Activated naive CD4-positive, alpha-beta T cell treated with anti-CD3 and anti-CD28 coated beads for 36 hours (primary cell): ENCODE measurements at regions not wholly inside any gene's neighbourhood (a gene's known extent, or its start where the extent isn't known, plus 50 kb on each side); places are given as distances from the start of the nearest gene placed in this dataset.

Source experiments
- CTCF ChIA-PET: fragments of 350-600 bp; sonication (Branson Sonifier 250); formaldehyde crosslinking; loops from one replicate; lab custom pipeline; 2021; ENCODE audit warnings: antibody characterized with exemption; lab: Charles Lee
- DNase-seq: peaks from one replicate; pipeline ENCODE4 v3.0.0-alpha.2; 2020
- H3K27ac Mint-ChIP-seq: one replicate; pipeline ENCODE4 v1.8.0; 2021; ENCODE audit warnings: mild to moderate bottlenecking, mixed read lengths
- H3K27me3 Mint-ChIP-seq: one replicate; pipeline ENCODE4 v1.8.0; 2021; ENCODE audit warnings: low read depth, mixed read lengths
- H3K36me3 Mint-ChIP-seq: one replicate; pipeline ENCODE4 v1.8.0; 2021; ENCODE audit warnings: low read depth, mixed read lengths
- H3K4me1 Mint-ChIP-seq: one replicate; pipeline ENCODE4 v1.8.0; 2021; ENCODE audit warnings: low read depth, mixed read lengths
- H3K4me3 Mint-ChIP-seq: one replicate; pipeline ENCODE4 v1.8.0; 2021; ENCODE audit warnings: mild to moderate bottlenecking, moderate library complexity, mixed read lengths
- H3K9me3 Mint-ChIP-seq: one replicate; pipeline ENCODE4 v1.8.0; 2021; ENCODE audit warnings: mixed read lengths
- intact Hi-C: fragments of 100-400 bp; cut with micrococcal nuclease; formaldehyde crosslinking; loops from one replicate; pipeline ENCODE4 v1.15.1; 2023

- no peaks in the 10 kb centered on the region for H3K9me3 Mint-ChIP-seq
- no peak overlapping the region for H3K4me3 Mint-ChIP-seq
- H3K27me3 Mint-ChIP-seq, result no peaks in the 10 kb centered on the region
- H3K36me3 Mint-ChIP-seq, result no peaks in the 10 kb centered on the region
- CTCF ChIA-PET, result interaction anchor here (0.8 to 1.9 kb wide), 3 partner anchors 10 to 78 kb away, joined by 3 to 9 read pairs (median 4); no protein-coding TSS in a partner anchor
- intact Hi-C loops, result loop anchor here (1.0 kb wide), 2 partner anchors 8 to 9 kb away; no protein-coding TSS in a partner anchor
- peaks cover 34% of the 10 kb centered on the region for H3K4me1 Mint-ChIP-seq
- DNase-seq, result no peak
- no peak overlapping the region for H3K27ac Mint-ChIP-seq
These were observed 81.3 kb upstream of the BHLHE40 start for GRCh38 chr3:4897765-4898453.

DNA sequence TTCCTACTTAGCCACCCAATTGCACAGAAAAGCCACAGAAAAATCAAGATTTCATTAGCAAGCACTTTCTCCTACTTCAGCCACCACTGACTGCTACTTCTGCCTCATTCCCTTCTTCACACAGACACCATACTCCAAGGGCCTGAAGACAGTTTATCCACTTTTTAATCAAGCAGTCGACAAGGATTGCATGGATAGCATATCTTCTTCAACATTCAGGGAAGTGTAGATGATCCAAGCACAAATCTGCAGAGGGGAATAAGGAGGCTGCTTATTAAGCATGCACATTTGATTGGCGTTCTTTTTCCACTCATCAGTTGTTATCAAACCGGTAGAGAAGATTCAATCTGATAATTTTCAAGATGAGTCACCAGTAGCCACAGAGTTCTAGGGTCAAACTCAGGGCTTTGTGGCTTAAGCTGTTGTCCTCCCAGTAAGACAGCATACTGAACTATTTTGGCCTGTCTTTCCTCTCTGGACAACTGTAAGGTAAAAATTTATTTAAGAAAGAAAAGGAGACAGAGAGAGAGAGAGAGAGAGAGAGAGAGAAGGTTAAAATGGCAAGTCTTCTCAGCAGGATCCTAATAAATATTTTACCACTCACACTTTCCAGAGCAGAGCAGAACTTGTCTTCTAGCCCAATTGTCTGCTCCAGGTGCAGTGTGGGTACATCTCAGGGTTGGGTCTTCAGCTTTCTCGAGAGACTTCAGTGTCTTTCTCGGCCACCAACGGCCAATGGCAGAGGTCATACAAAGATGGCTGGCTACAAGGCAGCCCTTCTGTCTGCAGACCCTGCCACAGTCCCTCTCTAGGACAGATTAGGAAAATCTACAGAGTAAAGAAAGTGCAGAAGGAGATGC is 80.6 kb upstream of the BHLHE40 start:
- no peak overlapping the region for H3K4me3 Mint-ChIP-seq
- H3K9me3 Mint-ChIP-seq, result no peaks in the 10 kb centered on the region
- CTCF ChIA-PET, result interaction anchor here (0.6 to 1.9 kb wide), 4 partner anchors 9 to 78 kb away, joined by 3 to 9 read pairs (median 4); no protein-coding TSS in a partner anchor
- no peak overlapping the region for H3K27ac Mint-ChIP-seq
- H3K36me3 Mint-ChIP-seq, result no peaks in the 10 kb centered on the region
- DNase-seq, result no peak
- no peaks in the 10 kb centered on the region for H3K27me3 Mint-ChIP-seq
- intact Hi-C loops, result loop anchor here (1.0 kb wide), 2 partner anchors 8 to 9 kb away; no protein-coding TSS in a partner anchor
- peaks cover 39% of the 10 kb centered on the region for H3K4me1 Mint-ChIP-seq

- Mint-ChIP-seq H3K9me3 (no peaks in the 10 kb centered on the region), H3K4me1 (peaks cover 48% of the 10 kb centered on the region), H3K27ac (no peak overlapping the region), H3K27me3 (no peaks in the 10 kb centered on the region), H3K36me3 (no peaks in the 10 kb centered on the region), H3K4me3 (no peak overlapping the region)
- intact Hi-C loops, result no loop called here
- CTCF ChIA-PET, result no interaction called here
- DNase-seq, result peak; percentile 17
These were observed 79.5 kb upstream of the BHLHE40 start for GRCh38 chr3:4899710-4900109.

- Mint-ChIP-seq H3K4me3 (no peak overlapping the region), H3K27ac (no peak overlapping the region), H3K36me3 (no peaks in the 10 kb centered on the region), H3K4me1 (peaks cover 54% of the 10 kb centered on the region), H3K27me3 (no peaks in the 10 kb centered on the region), H3K9me3 (no peaks in the 10 kb centered on the region)
- DNase-seq, result no peak
- CTCF ChIA-PET, result interaction anchor here (0.6 to 1.6 kb wide), 4 partner anchors 9 to 188 kb away, joined by 3 to 6 read pairs (median 3); no protein-coding TSS in a partner anchor
- intact Hi-C loops, result no loop called here
These were observed 78.9 kb upstream of the BHLHE40 start for GRCh38 chr3:4900298-4900697.

GRCh38 chr3:4904811-4905695 is 74.2 kb upstream of the BHLHE40 start:
- peaks cover 74% of the 10 kb centered on the region for H3K4me1 Mint-ChIP-seq
- no peak overlapping the region for H3K4me3 Mint-ChIP-seq
- CTCF ChIA-PET, result interaction anchor here (0.6 to 2.1 kb wide), 4 partner anchors 71 to 193 kb away, joined by 4 to 8 read pairs (median 5); no protein-coding TSS in a partner anchor
- H3K27ac Mint-ChIP-seq, result no peak overlapping the region
- H3K9me3 Mint-ChIP-seq, result no peaks in the 10 kb centered on the region
- intact Hi-C loops, result loop anchor here (5.0 kb wide), 3 partner anchors 152 to 413 kb away; partner anchors contain the start of gene ITPR1
- DNase-seq, result no peak
- no peaks in the 10 kb centered on the region for H3K36me3 Mint-ChIP-seq
- no peaks in the 10 kb centered on the region for H3K27me3 Mint-ChIP-seq

GRCh38 chr3:4906107-4906621 is 73.1 kb upstream of the BHLHE40 start:
- no peaks in the 10 kb centered on the region for H3K9me3 Mint-ChIP-seq
- H3K27ac Mint-ChIP-seq, result no peak overlapping the region
- no peaks in the 10 kb centered on the region for H3K36me3 Mint-ChIP-seq
- peak; percentile 61 for DNase-seq
- no peak overlapping the region for H3K4me3 Mint-ChIP-seq
- H3K27me3 Mint-ChIP-seq, result no peaks in the 10 kb centered on the region
- CTCF ChIA-PET, result interaction anchor here (0.5 to 2.3 kb wide), 8 partner anchors 14 to 194 kb away, joined by 3 to 11 read pairs (median 4); no protein-coding TSS in a partner anchor
- intact Hi-C loops, result loop anchor here (1.0 to 5.0 kb wide), 8 partner anchors 8 to 414 kb away; partner anchors contain the start of gene ITPR1
- peaks cover 72% of the 10 kb centered on the region for H3K4me1 Mint-ChIP-seq

- Mint-ChIP-seq H3K27ac (peak overlapping the region; percentile 44), H3K4me1 (peaks cover 68% of the 10 kb centered on the region), H3K27me3 (no peaks in the 10 kb centered on the region), H3K4me3 (no peak overlapping the region), H3K9me3 (no peaks in the 10 kb centered on the region), H3K36me3 (no peaks in the 10 kb centered on the region)
- CTCF ChIA-PET, result interaction anchor here (0.6 to 2.3 kb wide), 9 partner anchors 9 to 72 kb away, joined by 3 to 11 read pairs (median 4); partner anchors contain the start of gene BHLHE40
- intact Hi-C loops, result loop anchor here (1.0 to 5.0 kb wide), 5 partner anchors 130 to 415 kb away; partner anchors contain the start of gene ITPR1
- DNase-seq, result no peak
These were observed 72.2 kb upstream of the BHLHE40 start for GRCh38 chr3:4907050-4907449.

DNA sequence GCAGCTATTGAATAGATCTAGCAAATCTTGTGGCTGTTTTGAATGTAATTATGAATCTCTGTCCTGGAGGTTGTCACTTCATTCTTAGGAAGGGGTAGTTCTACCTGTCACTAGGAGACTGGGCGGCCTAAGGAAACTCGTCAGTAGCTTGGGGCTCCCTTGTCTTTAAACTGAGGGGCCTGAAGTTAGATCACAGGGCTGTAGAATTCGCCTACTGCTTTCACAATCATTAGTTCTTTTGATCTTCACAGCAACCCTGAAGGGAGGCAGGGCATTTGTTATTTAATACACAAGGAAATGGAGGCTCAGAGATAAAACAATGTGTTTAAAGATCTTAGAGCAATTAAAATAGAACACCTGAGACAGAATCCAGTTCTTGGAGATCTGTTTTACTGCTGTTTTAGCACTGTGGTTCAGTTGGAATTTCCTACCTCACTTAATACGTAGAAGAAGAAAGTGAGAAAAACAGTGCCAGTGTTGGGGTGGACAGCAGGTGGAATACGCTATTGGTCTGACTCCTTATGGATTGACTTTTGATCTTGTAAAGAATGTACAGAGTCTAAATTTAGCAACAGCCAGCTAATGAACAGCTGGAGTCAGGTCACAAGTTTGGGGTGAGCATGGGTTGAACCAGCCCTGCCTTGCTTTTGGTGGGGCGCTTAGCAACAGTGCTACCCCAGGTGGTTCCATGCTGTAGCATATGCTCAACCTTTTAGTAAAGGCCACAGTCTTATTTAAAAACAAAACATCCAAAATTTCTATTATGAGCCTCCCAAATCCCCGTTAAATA is 71.4 kb upstream of the BHLHE40 start:
- H3K4me1 Mint-ChIP-seq, result peaks cover 64% of the 10 kb centered on the region

DNA sequence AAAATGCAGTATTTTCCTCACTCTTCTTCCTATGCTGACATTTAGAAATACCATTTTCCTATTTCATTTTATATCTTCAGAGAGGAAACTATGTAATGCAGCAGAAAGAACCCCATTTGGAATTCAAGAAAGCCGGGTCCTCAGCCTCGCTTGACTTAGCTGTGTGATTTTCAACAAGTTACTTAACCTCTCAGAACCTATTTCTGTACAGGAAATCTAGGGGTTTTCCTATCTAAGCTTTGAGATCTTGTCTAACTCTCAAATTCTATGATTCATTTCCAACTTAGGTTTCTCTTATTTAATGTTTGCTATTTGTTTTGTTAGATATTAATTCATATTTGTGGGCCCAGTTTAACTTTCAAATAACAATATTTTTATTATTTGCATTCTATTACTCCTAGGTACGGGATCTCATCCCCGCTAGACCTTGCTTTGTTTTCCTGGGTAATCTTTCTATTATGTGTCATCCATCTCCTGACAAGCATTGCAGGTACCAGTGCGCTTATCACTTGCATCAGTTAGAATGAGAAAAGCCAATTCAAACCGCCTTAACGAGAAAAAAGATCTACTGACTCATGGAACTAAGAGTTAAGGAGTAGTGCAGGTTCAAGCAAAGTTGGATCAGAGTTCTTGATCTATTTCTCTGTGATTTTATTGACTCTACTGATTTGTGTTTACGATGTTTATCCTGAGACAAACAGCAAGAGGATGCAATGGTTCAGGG is 70.6 kb upstream of the BHLHE40 start:
- H3K4me1 Mint-ChIP-seq, result peaks cover 59% of the 10 kb centered on the region
- H3K27me3 Mint-ChIP-seq, result no peaks in the 10 kb centered on the region
- peaks cover 2% of the 10 kb centered on the region for H3K36me3 Mint-ChIP-seq
- CTCF ChIA-PET, result interaction anchor here (0.7 to 2.3 kb wide), 3 partner anchors 8 to 68 kb away, joined by 3 to 11 read pairs (median 9); no protein-coding TSS in a partner anchor
- H3K27ac Mint-ChIP-seq, result peak overlapping the region; percentile 95
- DNase-seq, result peak; percentile 36
- intact Hi-C loops, result loop anchor here (1.0 to 5.0 kb wide), 12 partner anchors 18 to 416 kb away; partner anchors contain the start of gene ITPR1
- H3K9me3 Mint-ChIP-seq, result peaks cover 3% of the 10 kb centered on the region
- peak overlapping the region; percentile 40 for H3K4me3 Mint-ChIP-seq

More for the DNA sequence above, 71.4 kb upstream of the BHLHE40 start:
- Mint-ChIP-seq H3K4me3 (peak overlapping the region; percentile 40), H3K27ac (peak overlapping the region; percentile 95), H3K27me3 (no peaks in the 10 kb centered on the region), H3K9me3 (no peaks in the 10 kb centered on the region), H3K36me3 (no peaks in the 10 kb centered on the region)
- peak; percentile 49 for DNase-seq
- CTCF ChIA-PET, result interaction anchor here (0.6 to 2.3 kb wide), 9 partner anchors 9 to 195 kb away, joined by 3 to 11 read pairs (median 3); partner anchors contain the start of gene BHLHE40
- intact Hi-C loops, result loop anchor here (1.0 to 5.0 kb wide), 14 partner anchors 19 to 416 kb away; partner anchors contain the start of gene ITPR1

GRCh38 chr3:4914464-4914863 is 64.8 kb upstream of the BHLHE40 start:
- no peak overlapping the region for H3K4me3 Mint-ChIP-seq
- peaks cover 2% of the 10 kb centered on the region for H3K4me1 Mint-ChIP-seq
- CTCF ChIA-PET, result no interaction called here
- H3K9me3 Mint-ChIP-seq, result peaks cover 7% of the 10 kb centered on the region
- intact Hi-C loops, result no loop called here
- no peak overlapping the region for H3K27ac Mint-ChIP-seq
- H3K36me3 Mint-ChIP-seq, result peaks cover 6% of the 10 kb centered on the region
- no peaks in the 10 kb centered on the region for H3K27me3 Mint-ChIP-seq
- no peak for DNase-seq
